ENCODE measurements at regions not wholly inside any gene's neighbourhood (a gene's known extent, or its start where the extent isn't known, plus 50 kb on each side); places are given as distances from the start of the nearest gene placed in this dataset.

GRCh38 chr9:1946526-1947283 is 68.4 kb upstream of the SMARCA2 start:
- Histone ChIP-seq H3K4me1 (ENCODE audit: control insufficient read depth, extremely low read depth, insufficient read depth, low read length) (no peaks in the 10 kb centered on the region), H3K4me2 (ENCODE audit: insufficient read depth, low read length) (no peak overlapping the region), H3K9ac (replicated peaks; ENCODE audit: extremely low read depth, insufficient read depth, low read length) (no peak overlapping the region), H3K9me1 (replicated peaks; ENCODE audit: control insufficient read depth, extremely low read depth, insufficient read depth, low read length) (no peaks in the 10 kb centered on the region), H3K4me3 (replicated peaks in 1 of 3; ENCODE audit: insufficient read depth in 1 of 3, low read depth in 1 of 3, low read length in 3 of 3) (no peak overlapping the region), H3K79me2 (ENCODE audit: control insufficient read depth, insufficient read depth, low read length) (no peaks in the 10 kb centered on the region), H4K20me1 (replicated peaks; ENCODE audit: control insufficient read depth, extremely low read depth, insufficient read depth, low read length) (no peaks in the 10 kb centered on the region), H2AFZ (ENCODE audit: low read depth, low read length) (no peak overlapping the region), H3K36me3 (ENCODE audit: control insufficient read depth in 2 of 2, extremely low read depth in 1 of 2, insufficient read depth in 2 of 2, low read length in 2 of 2) (no peaks in the 10 kb centered on the region), H3K27me3 (ENCODE audit: control insufficient read depth in 2 of 2, insufficient read depth in 2 of 2, low read length in 2 of 2) (no peaks in the 10 kb centered on the region), H3K27ac (ENCODE audit: insufficient read depth, low read depth, low read length) (no peak overlapping the region), H3K9me3 (replicated peaks; ENCODE audit: control insufficient read depth, insufficient read depth, low read length) (no peaks in the 10 kb centered on the region)
- intact Hi-C loops (cut with micrococcal nuclease) (no loop called here), dilution Hi-C loops (cut with MboI; ENCODE audit: extremely low pct_ligation_motif_present, low sequenced_read_pairs) (no loop called here)
- BruUV-seq (replicated peaks): no TSS peak
- CTCF ChIA-PET: interaction anchor here (1.1 kb wide), 1 partner anchor 24 kb away, joined by 3 read pairs; no protein-coding TSS in a partner anchor
- DNase-seq (ENCODE audit: low read depth, low spot score) (no peak), FAIRE-seq (no peak)
- POLR2A ChIA-PET: no interaction called here
- no peak for TF ChIP-seq POLR2A (IDR thresholded peaks at IDR 0.05; ENCODE audit: low read depth, low read length)
- TF ChIP-seq GATA2 (IDR thresholded peaks at IDR 0.05; ENCODE audit: insufficient read depth, insufficient read length, low read depth, low read length): no peak
- no peak for TF ChIP-seq MYC (IDR thresholded peaks at IDR 0.05; ENCODE audit: low read depth, low read length)
- no peak for TF ChIP-seq EZH2 (IDR thresholded peaks at IDR 0.05; ENCODE audit: borderline replicate concordance, low read depth, low read length, severe bottlenecking)
- TF ChIP-seq JUN (IDR thresholded peaks at IDR 0.05; ENCODE audit: borderline replicate concordance, insufficient read depth, insufficient read length, low read depth): no peak
- no peak for TF ChIP-seq POLR2AphosphoS5 (IDR thresholded peaks at IDR 0.05; ENCODE audit: insufficient read depth, low read depth, low read length)
- no peak for TF ChIP-seq FOS (IDR thresholded peaks at IDR 0.05; ENCODE audit: borderline replicate concordance, insufficient read depth, low read length)
- no peak for TF ChIP-seq MAX (IDR thresholded peaks at IDR 0.05; ENCODE audit: insufficient read depth, insufficient read length)
- TF ChIP-seq, protein P1, sequence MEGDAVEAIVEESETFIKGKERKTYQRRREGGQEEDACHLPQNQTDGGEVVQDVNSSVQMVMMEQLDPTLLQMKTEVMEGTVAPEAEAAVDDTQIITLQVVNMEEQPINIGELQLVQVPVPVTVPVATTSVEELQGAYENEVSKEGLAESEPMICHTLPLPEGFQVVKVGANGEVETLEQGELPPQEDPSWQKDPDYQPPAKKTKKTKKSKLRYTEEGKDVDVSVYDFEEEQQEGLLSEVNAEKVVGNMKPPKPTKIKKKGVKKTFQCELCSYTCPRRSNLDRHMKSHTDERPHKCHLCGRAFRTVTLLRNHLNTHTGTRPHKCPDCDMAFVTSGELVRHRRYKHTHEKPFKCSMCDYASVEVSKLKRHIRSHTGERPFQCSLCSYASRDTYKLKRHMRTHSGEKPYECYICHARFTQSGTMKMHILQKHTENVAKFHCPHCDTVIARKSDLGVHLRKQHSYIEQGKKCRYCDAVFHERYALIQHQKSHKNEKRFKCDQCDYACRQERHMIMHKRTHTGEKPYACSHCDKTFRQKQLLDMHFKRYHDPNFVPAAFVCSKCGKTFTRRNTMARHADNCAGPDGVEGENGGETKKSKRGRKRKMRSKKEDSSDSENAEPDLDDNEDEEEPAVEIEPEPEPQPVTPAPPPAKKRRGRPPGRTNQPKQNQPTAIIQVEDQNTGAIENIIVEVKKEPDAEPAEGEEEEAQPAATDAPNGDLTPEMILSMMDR (IDR thresholded peaks at IDR 0.05; ENCODE audit: extremely low read depth in 1 of 2, insufficient read depth in 1 of 2, low read depth in 1 of 2, low read length in 2 of 2): no peak

Measured in endothelial cell of umbilical vein (primary cell).